ENCODE measurements at regions not wholly inside any gene's neighbourhood (a gene's known extent, or its start where the extent isn't known, plus 50 kb on each side); places are given as distances from the start of the nearest gene placed in this dataset.

GRCh38 chr17:13283606-13284005 is 265.8 kb upstream of the ELAC2 start:
- in situ Hi-C loops (cut with HindIII; ENCODE audit: low pct_unique_long_range_greater_than_20kb, low sequenced_read_pairs), result no loop called here
- no peak for DNase-seq (ENCODE audit: low read depth, low spot score)

DNA sequence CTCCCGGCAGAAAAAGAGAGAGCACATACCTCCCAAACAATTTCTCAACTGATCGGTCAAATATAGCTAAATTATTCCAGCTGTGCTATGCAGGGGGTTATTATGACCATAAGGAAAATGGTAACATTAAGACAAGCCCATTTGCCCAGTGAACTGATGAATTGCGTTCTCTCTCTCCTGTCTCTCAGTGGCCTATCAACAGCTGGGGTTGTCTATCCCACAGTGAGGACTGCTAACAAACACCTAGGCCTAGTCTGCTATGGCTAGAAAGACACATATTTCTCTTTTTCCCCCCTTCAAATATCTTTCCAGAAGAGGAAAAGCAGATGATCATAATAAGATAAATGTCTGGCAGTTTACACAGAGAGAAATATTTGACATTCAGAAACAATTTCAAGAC is 263.8 kb upstream of the ELAC2 start:
- no peak for DNase-seq (ENCODE audit: low read depth, low spot score)
- in situ Hi-C loops (cut with HindIII; ENCODE audit: low pct_unique_long_range_greater_than_20kb, low sequenced_read_pairs), result no loop called here

DNA sequence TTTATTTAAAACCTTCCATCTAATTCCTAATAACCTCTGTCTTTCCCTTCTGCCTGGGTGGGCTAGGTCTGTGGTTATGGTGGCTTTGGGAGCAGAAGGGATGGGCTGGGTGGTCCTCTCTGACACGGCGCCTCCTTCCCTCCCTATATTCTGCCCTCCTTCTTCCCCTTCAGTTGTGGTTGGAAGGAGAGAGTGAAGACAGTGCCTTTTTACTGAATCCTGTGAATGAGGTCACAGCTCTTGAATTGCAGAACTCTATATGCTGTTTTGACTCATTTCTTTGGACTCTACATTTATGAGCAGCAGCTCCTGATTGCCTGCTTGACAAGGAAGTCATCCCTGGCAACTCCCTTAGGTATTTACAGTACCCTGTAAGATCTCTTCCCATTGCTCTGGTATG is 256.0 kb upstream of the ELAC2 start:
- in situ Hi-C loops (cut with HindIII; ENCODE audit: low pct_unique_long_range_greater_than_20kb, low sequenced_read_pairs), result no loop called here
- DNase-seq (ENCODE audit: low read depth, low spot score), result no peak

- no peak for DNase-seq (ENCODE audit: low read depth, low spot score)
- in situ Hi-C loops (cut with HindIII; ENCODE audit: low pct_unique_long_range_greater_than_20kb, low sequenced_read_pairs), result no loop called here
These were observed 254.5 kb upstream of the ELAC2 start for GRCh38 chr17:13272296-13272695.

GRCh38 chr17:13268791-13269595 is 251.2 kb upstream of the ELAC2 start:
- DNase-seq (ENCODE audit: low read depth, low spot score), result no peak
- in situ Hi-C loops (cut with HindIII; ENCODE audit: low pct_unique_long_range_greater_than_20kb, low sequenced_read_pairs), result no loop called here

DNA sequence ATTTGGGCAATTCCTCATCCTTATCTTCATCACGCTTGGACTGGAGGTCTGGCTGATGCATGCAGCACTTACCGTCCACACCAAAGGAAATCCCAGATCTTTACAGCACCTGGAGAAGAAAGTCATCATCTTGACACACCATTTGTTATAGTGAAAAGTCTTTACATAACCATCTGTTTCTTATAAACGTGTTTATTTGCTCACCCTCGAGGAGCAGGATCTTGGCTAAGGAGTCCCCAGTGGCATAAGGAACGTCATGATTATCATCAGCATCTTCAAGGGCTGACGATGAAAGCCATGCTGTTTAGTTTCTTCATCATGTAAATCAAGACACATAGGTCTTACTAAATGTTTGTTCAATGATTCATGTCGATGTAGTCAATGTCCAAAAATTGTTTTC is 248.8 kb upstream of the ELAC2 start:
- DNase-seq (ENCODE audit: low read depth, low spot score), result no peak

GRCh38 chr17:13265311-13265710 is 247.5 kb upstream of the ELAC2 start:
- in situ Hi-C loops (cut with HindIII; ENCODE audit: low pct_unique_long_range_greater_than_20kb, low sequenced_read_pairs), result no loop called here
- DNase-seq (ENCODE audit: low read depth, low spot score), result no peak

More for the DNA sequence above, 248.8 kb upstream of the ELAC2 start:
- in situ Hi-C loops (cut with HindIII; ENCODE audit: low pct_unique_long_range_greater_than_20kb, low sequenced_read_pairs), result no loop called here

DNA sequence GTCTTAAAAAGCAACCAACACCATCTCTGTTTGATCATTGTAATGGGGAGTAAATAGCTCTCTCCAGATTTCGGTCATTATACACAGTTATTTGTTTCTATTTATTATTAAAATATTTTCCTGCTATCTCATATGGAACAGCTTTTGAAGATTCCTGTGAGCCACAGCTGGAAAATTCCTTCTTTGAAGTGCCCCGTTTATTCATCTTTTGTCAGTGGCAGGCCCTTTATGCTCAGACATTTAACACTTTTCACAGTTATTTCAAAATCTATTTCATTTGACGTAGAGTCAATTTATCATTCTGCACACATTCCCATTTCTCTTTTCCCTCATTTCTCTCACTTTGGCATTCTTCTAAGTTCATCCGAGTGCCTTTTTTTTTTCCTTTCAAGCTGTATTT is 245.9 kb upstream of the ELAC2 start:
- in situ Hi-C loops (cut with HindIII; ENCODE audit: low pct_unique_long_range_greater_than_20kb, low sequenced_read_pairs), result no loop called here
- no peak for DNase-seq (ENCODE audit: low read depth, low spot score)

DNA sequence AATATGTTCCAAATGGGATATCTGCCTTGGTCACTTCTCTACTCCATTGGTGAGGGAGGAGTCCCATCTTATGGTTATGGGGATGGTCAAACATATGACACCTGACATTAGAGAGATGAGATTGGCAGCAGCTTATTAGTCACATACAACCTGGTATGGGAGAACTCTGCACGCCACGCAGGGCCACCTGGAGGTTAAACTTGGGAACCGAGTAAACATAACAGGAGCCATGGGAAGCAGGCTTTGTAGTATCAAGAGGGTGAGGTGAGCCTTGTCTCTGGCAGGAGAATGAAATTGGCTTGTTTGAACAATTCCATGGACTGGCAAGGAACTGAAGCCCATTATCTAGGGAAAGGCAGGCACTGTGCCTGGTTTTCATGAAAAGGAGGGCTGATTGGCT is 238.7 kb upstream of the ELAC2 start:
- DNase-seq (ENCODE audit: low read depth, low spot score), result no peak
- in situ Hi-C loops (cut with HindIII; ENCODE audit: low pct_unique_long_range_greater_than_20kb, low sequenced_read_pairs), result no loop called here

DNA sequence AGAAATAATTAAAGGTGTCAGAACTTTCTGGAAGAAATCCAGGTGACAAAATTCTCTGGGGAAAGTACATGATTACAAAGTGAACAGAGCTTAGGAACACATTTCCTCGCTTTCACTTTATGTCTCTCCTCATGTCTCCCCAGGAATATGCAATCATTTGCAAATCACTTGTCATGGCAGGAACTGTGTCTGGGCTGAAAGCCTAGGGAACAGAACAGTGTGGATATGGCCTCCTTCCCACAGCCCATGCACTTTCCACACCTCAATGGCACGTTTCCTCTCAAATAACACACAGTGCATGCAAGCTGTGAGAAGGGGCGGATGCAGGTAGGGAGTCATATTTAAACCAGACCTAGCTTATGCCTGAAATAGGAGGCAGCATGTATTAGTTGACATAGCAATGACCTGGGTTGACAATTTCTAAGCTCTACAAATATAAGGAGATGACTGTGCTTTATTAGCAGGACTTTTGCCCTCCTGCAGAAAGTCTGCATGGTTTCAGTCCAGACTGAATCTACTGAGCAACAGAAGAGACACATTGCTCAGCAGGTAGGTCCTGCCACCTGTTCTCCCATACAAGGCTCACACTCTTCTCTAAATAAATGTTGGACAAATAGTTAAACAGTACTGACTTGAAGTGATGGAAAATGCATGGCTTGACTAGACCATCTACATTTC is 236.0 kb upstream of the ELAC2 start:
- in situ Hi-C loops (cut with HindIII; ENCODE audit: low pct_unique_long_range_greater_than_20kb, low sequenced_read_pairs), result no loop called here

GRCh38 chr17:13244513-13244912 is 226.7 kb upstream of the ELAC2 start:
- in situ Hi-C loops (cut with HindIII; ENCODE audit: low pct_unique_long_range_greater_than_20kb, low sequenced_read_pairs), result no loop called here
- no peak for DNase-seq (ENCODE audit: low read depth, low spot score)

More for the DNA sequence above, 236.0 kb upstream of the ELAC2 start:
- DNase-seq (ENCODE audit: low read depth, low spot score), result no peak

DNA sequence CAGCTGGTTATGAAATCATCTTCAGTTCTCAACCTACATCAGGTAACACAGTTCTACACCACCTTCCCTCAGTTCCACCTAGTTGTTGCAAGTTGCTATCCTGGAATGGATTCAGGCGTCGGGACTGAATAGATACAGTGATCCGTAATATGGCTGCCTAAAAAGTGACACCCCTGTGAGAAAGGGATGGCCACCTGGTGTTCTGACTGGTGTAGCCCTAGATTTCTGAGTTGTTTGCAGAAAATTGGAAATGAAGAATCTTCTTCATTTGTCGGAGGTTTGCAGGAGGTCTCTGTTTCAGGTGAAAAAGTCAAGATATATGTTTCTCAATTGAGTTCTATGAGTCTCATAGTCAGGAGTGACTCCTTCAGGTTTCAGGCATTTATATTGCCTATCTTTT is 225.8 kb upstream of the ELAC2 start:
- in situ Hi-C loops (cut with HindIII; ENCODE audit: low pct_unique_long_range_greater_than_20kb, low sequenced_read_pairs), result no loop called here

DNA sequence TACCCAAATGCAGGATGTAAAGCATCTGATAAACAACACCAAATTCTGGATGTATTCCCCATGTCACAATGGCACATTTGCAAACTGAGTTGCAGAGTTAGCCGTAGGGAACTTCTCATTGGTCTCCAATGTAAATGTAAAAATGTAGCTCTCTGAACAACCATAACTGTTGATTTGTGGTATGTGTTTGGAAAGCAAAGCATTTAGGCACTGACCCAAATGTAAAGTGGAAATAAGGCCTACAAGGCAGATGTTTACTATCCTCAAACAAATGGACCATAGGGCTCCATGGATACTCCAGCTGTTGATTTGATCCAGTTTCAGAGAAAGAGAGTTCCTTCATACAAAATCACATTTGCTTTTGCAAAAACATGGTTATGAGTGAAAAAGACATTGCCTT is 223.0 kb upstream of the ELAC2 start:
- in situ Hi-C loops (cut with HindIII; ENCODE audit: low pct_unique_long_range_greater_than_20kb, low sequenced_read_pairs), result no loop called here
- no peak for DNase-seq (ENCODE audit: low read depth, low spot score)

More for the DNA sequence above, 225.8 kb upstream of the ELAC2 start:
- DNase-seq (ENCODE audit: low read depth, low spot score), result no peak

- no peak for DNase-seq (ENCODE audit: low read depth, low spot score)
These were observed 212.8 kb upstream of the ELAC2 start for GRCh38 chr17:13230350-13231264.

DNA sequence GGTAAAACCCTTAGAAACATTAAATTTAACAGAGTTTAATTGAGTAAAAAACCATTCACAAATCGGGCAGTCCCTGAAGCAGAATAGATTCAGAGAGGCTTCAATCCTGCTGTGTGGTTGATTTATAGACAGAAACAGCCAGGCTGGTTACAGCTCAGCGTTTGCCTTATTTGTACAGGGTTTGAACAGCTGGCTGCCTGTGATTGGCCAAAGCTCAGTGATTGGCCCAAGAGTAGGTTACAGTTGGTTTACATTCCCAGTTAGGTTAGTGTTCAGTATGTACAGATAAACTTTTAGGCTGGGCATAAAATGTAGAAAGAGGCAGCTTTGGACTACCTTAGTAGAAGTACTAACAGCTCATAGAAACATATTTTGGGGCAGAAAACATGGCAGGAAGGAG is 210.4 kb upstream of the ELAC2 start:
- DNase-seq (ENCODE audit: low read depth, low spot score), result no peak
- in situ Hi-C loops (cut with HindIII; ENCODE audit: low pct_unique_long_range_greater_than_20kb, low sequenced_read_pairs), result no loop called here

More at GRCh38 chr17:13230350-13231264, 212.8 kb upstream of the ELAC2 start:
- in situ Hi-C loops (cut with HindIII; ENCODE audit: low pct_unique_long_range_greater_than_20kb, low sequenced_read_pairs), result no loop called here

DNA sequence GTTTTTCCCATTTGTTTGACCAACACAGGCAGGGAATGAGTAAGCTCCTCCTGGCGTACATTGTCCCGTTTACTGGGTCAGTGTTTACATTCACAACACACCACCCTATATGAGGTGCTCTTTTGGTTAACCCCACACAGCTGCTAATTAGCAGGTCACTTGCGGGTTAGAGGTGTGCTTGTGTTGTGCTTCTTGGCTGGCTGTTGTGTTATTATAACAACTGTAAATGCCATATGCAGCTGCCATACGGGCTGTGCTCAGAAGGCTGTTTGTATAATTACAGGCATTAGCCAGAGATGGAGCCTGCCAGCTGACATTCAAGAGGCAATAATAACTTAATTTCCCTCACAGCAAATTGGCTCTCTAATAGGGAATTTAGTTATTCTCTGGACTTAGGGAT is 205.1 kb upstream of the ELAC2 start:
- in situ Hi-C loops (cut with HindIII; ENCODE audit: low pct_unique_long_range_greater_than_20kb, low sequenced_read_pairs), result no loop called here

GRCh38 chr17:13212860-13213259 is 195.0 kb upstream of the ELAC2 start:
- DNase-seq (ENCODE audit: low read depth, low spot score), result no peak
- in situ Hi-C loops (cut with HindIII; ENCODE audit: low pct_unique_long_range_greater_than_20kb, low sequenced_read_pairs), result no loop called here

More for the DNA sequence above, 205.1 kb upstream of the ELAC2 start:
- no peak for DNase-seq (ENCODE audit: low read depth, low spot score)

GRCh38 chr17:13209081-13209480 is 191.3 kb upstream of the ELAC2 start:
- DNase-seq (ENCODE audit: low read depth, low spot score), result no peak
- in situ Hi-C loops (cut with HindIII; ENCODE audit: low pct_unique_long_range_greater_than_20kb, low sequenced_read_pairs), result no loop called here

Measured in SK-MEL-5 (cell line).